H9 (cell line): ENCODE measurements at regions not wholly inside any gene's neighbourhood (a gene's known extent, or its start where the extent isn't known, plus 50 kb on each side); places are given as distances from the start of the nearest gene placed in this dataset.

Source experiments
- DNase-seq: peaks from one replicate; pipeline ENCODE4 v3.0.0-alpha.2; 2017
- H2AFZ ChIP-seq: one replicate; pipeline ENCODE4 v1.6.1; 2013; ENCODE audit warnings: mild to moderate bottlenecking, low read length, control low read depth, moderate library complexity
- H2AK5ac ChIP-seq: 2 replicates; pipeline ENCODE4 v1.6.1; 2013; ENCODE audit warnings: low read length, control low read depth, mixed read lengths; ENCODE audit not compliant: insufficient read length
- H2BK120ac ChIP-seq: one replicate; pipeline ENCODE4 v1.6.1; 2013; ENCODE audit warnings: low read depth, mild to moderate bottlenecking, low read length, control low read depth, inconsistent platforms; ENCODE audit not compliant: poor library complexity, severe bottlenecking
- H2BK12ac ChIP-seq: 2 replicates; pipeline ENCODE4 v1.6.1; 2013; ENCODE audit warnings: low read length, control low read depth, mixed read lengths, low read depth; ENCODE audit not compliant: insufficient read length
- H2BK15ac ChIP-seq: 2 replicates; pipeline ENCODE4 v1.6.1; 2013; ENCODE audit warnings: low read depth, low read length, control low read depth
- H2BK20ac ChIP-seq: one replicate; pipeline ENCODE4 v1.6.1; 2013; ENCODE audit warnings: low read depth, mild to moderate bottlenecking, low read length, control low read depth, inconsistent platforms; ENCODE audit not compliant: poor library complexity, severe bottlenecking
- H2BK5ac ChIP-seq: 2 replicates; pipeline ENCODE4 v1.6.1; 2013; ENCODE audit warnings: low read length, control low read depth, mixed read lengths; ENCODE audit not compliant: insufficient read length
- H3K14ac ChIP-seq: 2 replicates; pipeline ENCODE4 v1.6.1; 2013; ENCODE audit warnings: low read length, control low read depth; ENCODE audit not compliant: insufficient read depth
- H3K18ac ChIP-seq: 2 replicates; pipeline ENCODE4 v1.6.1; 2013; ENCODE audit warnings: low read depth, mild to moderate bottlenecking, mixed read lengths, low read length, control low read depth; ENCODE audit not compliant: insufficient read length
- H3K23ac ChIP-seq: 2 replicates; pipeline ENCODE4 v1.6.1; 2013; ENCODE audit warnings: low read length, control low read depth, mixed read lengths, low read depth; ENCODE audit not compliant: insufficient read length
- H3K23me2 ChIP-seq: 2 replicates; pipeline ENCODE4 v1.6.1; 2013; ENCODE audit warnings: low read depth, mild to moderate bottlenecking, mixed read lengths, low read length, control low read depth; ENCODE audit not compliant: insufficient read length, poor library complexity, severe bottlenecking
- H3K27ac ChIP-seq: 2 replicates; pipeline ENCODE4 v1.5.1; 2013; ENCODE audit warnings: low read length, control low read depth, mixed read lengths, low read depth; ENCODE audit not compliant: insufficient read length
- H3K27me3 ChIP-seq: 2 replicates; pipeline ENCODE4 v1.6.1; 2013; ENCODE audit warnings: low read length, control low read depth, inconsistent platforms; ENCODE audit not compliant: insufficient read depth
- H3K4ac ChIP-seq: 2 replicates; pipeline ENCODE4 v1.6.1; 2013; ENCODE audit warnings: low read depth, mild to moderate bottlenecking, control low read depth, inconsistent platforms, low read length, moderate library complexity
- H3K4me1 ChIP-seq: 2 replicates; pipeline ENCODE4 v1.6.1; 2013; ENCODE audit warnings: low read length, control low read depth, inconsistent platforms; ENCODE audit not compliant: insufficient read depth
- H3K4me2 ChIP-seq: 2 replicates; pipeline ENCODE4 v1.6.1; 2013; ENCODE audit warnings: low read length, control low read depth, mixed read lengths; ENCODE audit not compliant: insufficient read length, insufficient read depth
- H3K56ac ChIP-seq: 2 replicates; pipeline ENCODE4 v1.6.1; 2013; ENCODE audit warnings: low read depth, mild to moderate bottlenecking, mixed read lengths, low read length, control low read depth; ENCODE audit not compliant: insufficient read length
- H3K79me1 ChIP-seq: 2 replicates; pipeline ENCODE4 v1.6.1; 2013; ENCODE audit warnings: low read depth, mild to moderate bottlenecking, moderate library complexity, low read length, control low read depth, inconsistent platforms; ENCODE audit not compliant: insufficient read depth, poor library complexity, severe bottlenecking
- H3K79me2 ChIP-seq: 2 replicates; pipeline ENCODE4 v1.6.1; 2013; ENCODE audit warnings: low read length, control low read depth, inconsistent platforms; ENCODE audit not compliant: insufficient read depth
- H3K9ac ChIP-seq: 2 replicates; pipeline ENCODE4 v1.6.1; 2013; ENCODE audit warnings: low read length, control low read depth, mixed read lengths; ENCODE audit not compliant: insufficient read length; ENCODE audit errors: extremely low read depth
- H3K9me3 ChIP-seq: one replicate; pipeline ENCODE4 v1.6.1; 2013; ENCODE audit warnings: low read depth, low read length, inconsistent platforms; ENCODE audit not compliant: control insufficient read depth
- H3T11ph ChIP-seq: one replicate; pipeline ENCODE4 v1.6.1; 2013; ENCODE audit warnings: mild to moderate bottlenecking, low read length, control low read depth, inconsistent platforms
- H4K20me1 ChIP-seq: one replicate; pipeline ENCODE4 v1.6.1; 2013; ENCODE audit not compliant: control insufficient read depth, insufficient read length, insufficient read depth
- H4K5ac ChIP-seq: 2 replicates; pipeline ENCODE4 v1.6.1; 2013; ENCODE audit warnings: low read depth, mild to moderate bottlenecking, mixed read lengths, low read length, control low read depth; ENCODE audit not compliant: insufficient read length
- H4K8ac ChIP-seq: replicated peaks from 2 replicates; pipeline ENCODE4 v1.6.1; 2013; ENCODE audit warnings: low read length, control low read depth, mixed read lengths, low read depth; ENCODE audit not compliant: insufficient read length
- H4K91ac ChIP-seq: 2 replicates; pipeline ENCODE4 v1.6.1; 2013; ENCODE audit warnings: low read depth, mild to moderate bottlenecking, moderate library complexity, mixed read lengths, low read length, control low read depth; ENCODE audit not compliant: insufficient read length
- H3K27ac Mint-ChIP-seq, 3 experiments: 2 replicates in 2 of 3; 3 replicates in 1 of 3; pipeline ENCODE4 v1.8.0; 2020 to 2021; ENCODE audit warnings: mixed read lengths in 3 of 3, mild to moderate bottlenecking in 1 of 3, moderate library complexity in 1 of 3
- H3K27me3 Mint-ChIP-seq: 2 replicates; pipeline ENCODE4 v1.8.0; 2021; ENCODE audit warnings: low read depth, mild to moderate bottlenecking, moderate library complexity, mixed read lengths
- H3K36me3 Mint-ChIP-seq, 3 experiments: 2 replicates in 2 of 3; 3 replicates in 1 of 3; pipeline ENCODE4 v1.8.0; 2020 to 2021; ENCODE audit warnings: low read depth in 3 of 3, mixed read lengths in 3 of 3; ENCODE audit not compliant: insufficient read depth in 1 of 3
- H3K4me1 Mint-ChIP-seq, 2 experiments: 2 replicates each; pipeline ENCODE4 v1.8.0; 2020; ENCODE audit warnings: mixed read lengths in 2 of 2
- H3K4me3 Mint-ChIP-seq, 2 experiments: 2 replicates in 1 of 2; 3 replicates in 1 of 2; pipeline ENCODE4 v1.8.0; 2020 to 2021; ENCODE audit warnings: mild to moderate bottlenecking in 2 of 2, mixed read lengths in 2 of 2, moderate library complexity in 1 of 2
- H3K9me3 Mint-ChIP-seq, 2 experiments: 2 replicates in 1 of 2; 3 replicates in 1 of 2; pipeline ENCODE4 v1.8.0; 2020; ENCODE audit warnings: mild to moderate bottlenecking in 2 of 2, mixed read lengths in 2 of 2, moderate library complexity in 1 of 2
- CTCF ChIP-seq: fragments of 200-600 bp; sonication (generic); conservative IDR thresholded peaks from 3 replicates; pipeline ENCODE4 v1.8.0; 2021; ENCODE audit warnings: antibody characterized with exemption, mild to moderate bottlenecking
- WGBS: extraction: QIAGEN DNeasy Blood & Tissue Kit; methylation state at CpG from one replicate; pipeline ENCODE4 v1.1.7; 2013; ENCODE audit warnings: missing lambda C conversion rate, low lambda C conversion rate, mixed read lengths; ENCODE audit not compliant: insufficient read length; ENCODE audit errors: extremely low coverage; 5-methylcytosine and 5-hydroxymethylcytosine counted together

- H2AK5ac ChIP-seq, result no peak overlapping the region
- H2BK20ac ChIP-seq, result no peak overlapping the region
- Mint-ChIP-seq H3K27ac (no peak overlapping the region), H3K36me3 (no peaks in the 10 kb centered on the region), H3K27me3 (no peaks in the 10 kb centered on the region), H3K4me1 (peaks cover 16 to 19% of the 10 kb centered on the region in 2 experiments), H3K4me3 (no peak overlapping the region), H3K9me3 (no peaks in the 10 kb centered on the region)
- H2BK5ac ChIP-seq, result no peak overlapping the region
- H3T11ph ChIP-seq, result no peak overlapping the region
- no peaks in the 10 kb centered on the region for H3K79me2 ChIP-seq
- H3K23ac ChIP-seq, result no peak overlapping the region
- no peak overlapping the region for H3K18ac ChIP-seq
- H2BK15ac ChIP-seq, result no peak overlapping the region
- H2AFZ ChIP-seq, result no peak overlapping the region
- no peaks in the 10 kb centered on the region for H3K23me2 ChIP-seq
- H3K4me2 ChIP-seq, result no peak overlapping the region
- no peak for DNase-seq
- no peak overlapping the region for H3K56ac ChIP-seq
- no peak overlapping the region for H3K14ac ChIP-seq
- no peaks in the 10 kb centered on the region; the same call in 1 of the 2 replicates for H3K4me1 ChIP-seq
- WGBS, result no CpG with 5 or more reads among the region's 1 CpG
- no peak overlapping the region for H4K8ac ChIP-seq
- H3K79me1 ChIP-seq, result no peaks in the 10 kb centered on the region
- no peaks in the 10 kb centered on the region for H3K27me3 ChIP-seq
- no peak overlapping the region for H3K4ac ChIP-seq
- H2BK120ac ChIP-seq, result no peak overlapping the region
- no peaks in the 10 kb centered on the region for H4K20me1 ChIP-seq
- no peak overlapping the region for H3K9ac ChIP-seq
- H2BK12ac ChIP-seq, result no peak overlapping the region
- H4K5ac ChIP-seq, result no peak overlapping the region
- H3K9me3 ChIP-seq, result no peaks in the 10 kb centered on the region
- no peak overlapping the region for H3K27ac ChIP-seq
- no peak for TF ChIP-seq CTCF
- H4K91ac ChIP-seq, result no peak overlapping the region
These were observed 929.4 kb upstream of the PIK3C3 start for GRCh38 chr18:41025666-41026065.
